RWPE1 (cell line): ENCODE measurements at regions not wholly inside any gene's neighbourhood (a gene's known extent, or its start where the extent isn't known, plus 50 kb on each side); places are given as distances from the start of the nearest gene placed in this dataset.

Experiments
- CTCF ChIA-PET: fragments of 350-600 bp; sonication (Branson Sonifier 250); formaldehyde crosslinking; extraction: SDS; loops from one replicate; lab custom pipeline; 2021; lab: Yijun Ruan, JAX
- POLR2A ChIA-PET: fragments of 400-600 bp; formaldehyde crosslinking; extraction: SDS; loops from one replicate; lab custom pipeline; 2020; ENCODE audit warnings: antibody characterized with exemption; ENCODE audit not compliant: low non-redundant PET; lab: Yijun Ruan, JAX
- DNase-seq: peaks from one replicate; pipeline ENCODE4 v3.0.0; 2012; ENCODE audit warnings: low spot score
- H3K27ac ChIP-seq: fragments of 450-650 bp; 2 replicates; pipeline ENCODE4 v1.5.1; 2017
- TF ChIP-seq, protein P1 (sequence below): fragments of 450-650 bp; conservative IDR thresholded peaks from 2 replicates; pipeline ENCODE4 v1.5.1; 2017; ENCODE audit warnings: low read depth, mild to moderate bottlenecking

DNA sequence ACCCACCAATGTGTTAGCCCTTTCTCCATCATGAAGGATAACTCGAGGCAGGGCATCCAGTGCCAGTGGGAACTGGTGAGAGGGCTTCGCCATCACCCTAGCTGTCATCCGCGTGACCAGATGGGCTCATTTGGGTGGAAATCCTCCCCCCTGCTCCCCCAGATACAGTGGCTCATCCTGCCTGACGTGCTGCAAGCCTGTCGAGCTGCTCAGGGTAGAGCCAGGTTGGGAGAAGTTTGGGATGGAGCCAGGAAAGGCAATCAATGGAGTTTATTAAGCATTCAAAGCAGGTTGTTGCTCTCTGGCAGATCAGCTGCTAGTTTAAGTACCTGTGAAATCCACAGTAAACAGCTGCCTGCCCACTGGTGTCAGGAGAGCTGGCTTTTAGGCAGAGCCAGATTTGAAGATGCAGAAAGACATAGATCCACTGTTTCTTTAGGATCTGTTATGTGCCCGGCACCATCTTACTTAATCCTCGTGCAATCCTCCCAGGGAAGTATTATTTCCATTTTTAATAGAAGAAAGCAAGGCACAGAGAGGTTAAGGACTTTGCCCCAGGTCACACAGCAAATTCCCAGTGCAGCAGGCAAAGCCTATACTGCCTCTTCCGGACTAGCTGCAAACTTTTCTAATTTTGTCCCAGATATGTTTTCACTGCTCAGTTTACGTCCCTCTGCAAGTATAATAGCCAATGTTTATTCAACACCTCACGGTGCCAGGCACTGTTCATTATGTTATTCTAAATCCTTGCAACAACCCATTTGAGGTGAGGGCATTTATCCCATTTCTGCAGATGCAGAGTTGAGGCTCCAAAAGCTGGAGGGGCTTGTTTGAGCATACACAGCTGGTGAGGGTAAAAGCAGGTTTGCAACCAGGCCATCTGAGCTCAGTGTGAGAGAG, 54.1 kb upstream of the KCNG1 start:
- CTCF ChIA-PET = no interaction called here

DNA sequence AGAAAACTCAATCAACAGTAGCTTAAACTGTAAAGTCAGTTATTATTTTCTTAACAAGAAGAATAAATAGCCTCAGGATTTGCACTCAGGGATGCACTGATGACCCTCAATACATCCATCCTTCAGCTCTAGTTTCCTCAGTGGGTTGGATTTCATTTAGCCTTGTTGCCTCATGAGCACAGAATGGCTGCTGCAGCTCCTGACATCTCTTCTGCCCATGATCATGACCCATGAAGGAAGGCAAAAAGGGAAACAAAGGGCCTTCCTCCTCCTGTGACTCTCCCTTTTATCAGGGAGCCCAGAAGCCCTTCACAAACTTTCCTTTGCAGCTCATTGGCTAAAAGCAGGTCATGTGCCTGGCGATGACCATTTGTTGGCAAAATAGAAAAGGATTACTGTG, 51.2 kb upstream of the KCNG1 start:
- CTCF ChIA-PET = interaction anchor here (0.6 to 0.7 kb wide), 2 partner anchors 17 to 18 kb away, joined by 3 read pairs; no protein-coding TSS in a partner anchor
- DNase-seq = no peak
- POLR2A ChIA-PET = no interaction called here

More for the DNA sequence above, 54.1 kb upstream of the KCNG1 start:
- H3K27ac ChIP-seq = no peak overlapping the region
- no peak for DNase-seq
- TF ChIP-seq, protein P1, sequence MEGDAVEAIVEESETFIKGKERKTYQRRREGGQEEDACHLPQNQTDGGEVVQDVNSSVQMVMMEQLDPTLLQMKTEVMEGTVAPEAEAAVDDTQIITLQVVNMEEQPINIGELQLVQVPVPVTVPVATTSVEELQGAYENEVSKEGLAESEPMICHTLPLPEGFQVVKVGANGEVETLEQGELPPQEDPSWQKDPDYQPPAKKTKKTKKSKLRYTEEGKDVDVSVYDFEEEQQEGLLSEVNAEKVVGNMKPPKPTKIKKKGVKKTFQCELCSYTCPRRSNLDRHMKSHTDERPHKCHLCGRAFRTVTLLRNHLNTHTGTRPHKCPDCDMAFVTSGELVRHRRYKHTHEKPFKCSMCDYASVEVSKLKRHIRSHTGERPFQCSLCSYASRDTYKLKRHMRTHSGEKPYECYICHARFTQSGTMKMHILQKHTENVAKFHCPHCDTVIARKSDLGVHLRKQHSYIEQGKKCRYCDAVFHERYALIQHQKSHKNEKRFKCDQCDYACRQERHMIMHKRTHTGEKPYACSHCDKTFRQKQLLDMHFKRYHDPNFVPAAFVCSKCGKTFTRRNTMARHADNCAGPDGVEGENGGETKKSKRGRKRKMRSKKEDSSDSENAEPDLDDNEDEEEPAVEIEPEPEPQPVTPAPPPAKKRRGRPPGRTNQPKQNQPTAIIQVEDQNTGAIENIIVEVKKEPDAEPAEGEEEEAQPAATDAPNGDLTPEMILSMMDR = no peak
- POLR2A ChIA-PET = no interaction called here

More for the DNA sequence above, 51.2 kb upstream of the KCNG1 start:
- TF ChIP-seq, protein P1 = no peak
- H3K27ac ChIP-seq = no peak overlapping the region
